OCI-LY7 (cell line): ENCODE measurements at regions not wholly inside any gene's neighbourhood (a gene's known extent, or its start where the extent isn't known, plus 50 kb on each side); places are given as distances from the start of the nearest gene placed in this dataset.

Experiments
- BruUV-seq: library from RNA; stranded (reverse); fragments of 400-500 nt; replicated peaks from 2 replicates; lab custom pipeline; 2021; lab: Mats Ljungman, UMichigan
- CTCF ChIA-PET: fragments of 300-600 bp; sonication (Branson Sonifier 250); formaldehyde crosslinking; loops from one replicate; lab custom pipeline; 2022; ENCODE audit warnings: antibody characterized with exemption; ENCODE audit not compliant: unreplicated experiment; lab: Charles Lee
- POLR2A ChIA-PET: fragments of 300-600 bp; sonication (Branson Sonifier 250); formaldehyde crosslinking; loops from one replicate; lab custom pipeline; 2022; ENCODE audit warnings: antibody characterized with exemption; lab: Charles Lee
- DNase-seq: peaks from one replicate; pipeline ENCODE4 v3.0.0-alpha.2; 2015; ENCODE audit warnings: low spot score
- H2AFZ ChIP-seq: fragments of 200-600 bp; sonication (generic), shearing (Covaris generic); 2 replicates; pipeline ENCODE4 v1.6.1; 2014; ENCODE audit warnings: mild to moderate bottlenecking, antibody characterized with exemption, low read length, moderate library complexity
- H3K27ac ChIP-seq: fragments of 200-600 bp; sonication (generic); 2 replicates; pipeline ENCODE4 v1.5.1; 2014; ENCODE audit warnings: mixed run types, low read depth, mild to moderate bottlenecking, moderate library complexity, low read length, inconsistent platforms; ENCODE audit not compliant: poor library complexity, severe bottlenecking
- H3K36me3 ChIP-seq: fragments of 200-600 bp; sonication (generic); 2 replicates; pipeline ENCODE4 v1.6.1; 2014; ENCODE audit warnings: mild to moderate bottlenecking, antibody characterized with exemption, low read length, moderate library complexity, mixed read lengths; ENCODE audit not compliant: insufficient read depth
- H3K4me1 ChIP-seq: fragments of 200-600 bp; sonication (generic); 2 replicates; pipeline ENCODE4 v1.5.1; 2014; ENCODE audit warnings: mild to moderate bottlenecking, low read length; ENCODE audit not compliant: insufficient read depth, poor library complexity, severe bottlenecking
- H3K4me2 ChIP-seq: fragments of 200-600 bp; sonication (generic); 2 replicates; pipeline ENCODE4 v1.6.1; 2014; ENCODE audit warnings: mild to moderate bottlenecking, low read length
- H3K4me3 ChIP-seq: fragments of 200-600 bp; sonication (generic); 2 replicates; pipeline ENCODE4 v1.5.1; 2014; ENCODE audit warnings: mild to moderate bottlenecking, low read depth, low read length; ENCODE audit not compliant: poor library complexity, severe bottlenecking
- H3K79me2 ChIP-seq: fragments of 200-600 bp; sonication (generic); 2 replicates; pipeline ENCODE4 v1.6.1; 2016; ENCODE audit warnings: low read depth, mild to moderate bottlenecking, low read length, moderate library complexity, mixed read lengths; ENCODE audit not compliant: insufficient read depth
- H3K9me2 ChIP-seq: fragments of 200-600 bp; sonication (generic); 2 replicates; pipeline ENCODE4 v1.6.1; 2016; ENCODE audit warnings: mild to moderate bottlenecking, low read length, mixed read lengths; ENCODE audit not compliant: insufficient read depth
- H3K9me3 ChIP-seq: fragments of 200-600 bp; sonication (generic); 2 replicates; pipeline ENCODE4 v1.6.1; 2014; ENCODE audit warnings: mild to moderate bottlenecking, mixed run types, low read length, mixed read lengths
- H4K20me1 ChIP-seq: fragments of 200-600 bp; sonication (generic); 2 replicates; pipeline ENCODE4 v1.6.1; 2014; ENCODE audit warnings: mild to moderate bottlenecking, antibody characterized with exemption, low read length, moderate library complexity, mixed read lengths; ENCODE audit not compliant: insufficient read depth
- CTCF ChIP-seq: fragments of 200-600 bp; sonication (generic); conservative IDR thresholded peaks from 2 replicates; pipeline ENCODE4 v1.5.1; 2014; ENCODE audit warnings: mild to moderate bottlenecking, antibody characterized with exemption, low read length, moderate library complexity, mixed read lengths
- EZH2phosphoT487 ChIP-seq: fragments of 200-600 bp; sonication (generic); IDR thresholded peaks from 2 replicates; pipeline ENCODE4 v1.6.1; 2018; ENCODE audit warnings: low read depth, borderline replicate concordance, mild to moderate bottlenecking, mixed run types, antibody characterized with exemption, low read length, moderate library complexity, mixed read lengths
- intact Hi-C: fragments of 100-400 bp; cut with micrococcal nuclease; formaldehyde crosslinking; loops from one replicate; pipeline ENCODE4 v1.10.0; 2022; ENCODE audit not compliant: unreplicated experiment

- no peak overlapping the region for H3K4me3 ChIP-seq
- no peak overlapping the region for H3K4me2 ChIP-seq
- ChIA-PET CTCF (interaction anchor here (0.6 kb wide), 1 partner anchor 149 kb away, joined by 4 read pairs; no protein-coding TSS in a partner anchor), POLR2A (no interaction called here)
- no peak overlapping the region for H2AFZ ChIP-seq
- TF ChIP-seq EZH2phosphoT487 (no peak), CTCF (no peak)
- no peaks in the 10 kb centered on the region for H3K79me2 ChIP-seq
- H3K36me3 ChIP-seq = no peaks in the 10 kb centered on the region
- H3K27ac ChIP-seq = no peak overlapping the region
- intact Hi-C loops = no loop called here
- H3K9me3 ChIP-seq = no peaks in the 10 kb centered on the region
- H4K20me1 ChIP-seq = no peaks in the 10 kb centered on the region
- no TSS peak for BruUV-seq
- no peak for DNase-seq
- H3K9me2 ChIP-seq = no peaks in the 10 kb centered on the region
- no peaks in the 10 kb centered on the region for H3K4me1 ChIP-seq
Measured at GRCh38 chr4:83793481-83793880, 257.6 kb downstream of the GPAT3 start.

GRCh38 chr4:83785891-83786290 is 250.0 kb downstream of the GPAT3 start:
- no peak for DNase-seq
- TF ChIP-seq EZH2phosphoT487 = no peak
- TF ChIP-seq CTCF = no peak
- no TSS peak for BruUV-seq
- ChIA-PET POLR2A (no interaction called here), CTCF (no interaction called here)
- Histone ChIP-seq H3K9me3 (no peaks in the 10 kb centered on the region), H3K9me2 (no peaks in the 10 kb centered on the region), H3K4me2 (no peak overlapping the region), H3K36me3 (no peaks in the 10 kb centered on the region), H3K4me3 (no peak overlapping the region), H3K79me2 (no peaks in the 10 kb centered on the region), H4K20me1 (no peaks in the 10 kb centered on the region), H2AFZ (no peak overlapping the region), H3K27ac (no peak overlapping the region), H3K4me1 (no peaks in the 10 kb centered on the region)
- intact Hi-C loops = no loop called here

- H3K36me3 ChIP-seq = no peaks in the 10 kb centered on the region
- no peak overlapping the region for H3K27ac ChIP-seq
- H2AFZ ChIP-seq = no peak overlapping the region
- intact Hi-C loops = no loop called here
- POLR2A ChIA-PET = no interaction called here
- H3K9me3 ChIP-seq = no peaks in the 10 kb centered on the region
- H3K4me1 ChIP-seq = no peaks in the 10 kb centered on the region
- H3K9me2 ChIP-seq = no peaks in the 10 kb centered on the region
- DNase-seq = no peak
- H3K4me3 ChIP-seq = no peak overlapping the region
- no peaks in the 10 kb centered on the region for H4K20me1 ChIP-seq
- H3K79me2 ChIP-seq = no peaks in the 10 kb centered on the region
- CTCF ChIA-PET = no interaction called here
- H3K4me2 ChIP-seq = no peak overlapping the region
- BruUV-seq = no TSS peak
- TF ChIP-seq EZH2phosphoT487 (no peak), CTCF (no peak)
Measured at GRCh38 chr4:83783215-83783614, 247.3 kb downstream of the GPAT3 start.
